Loucy (cell line): ENCODE measurements at regions not wholly inside any gene's neighbourhood (a gene's known extent, or its start where the extent isn't known, plus 50 kb on each side); places are given as distances from the start of the nearest gene placed in this dataset.

Experiments
- EZH2phosphoT487 ChIP-seq: fragments of 200-600 bp; IDR thresholded peaks from 2 replicates; pipeline ENCODE4 v1.6.1; 2018; ENCODE audit warnings: antibody characterized with exemption, mild to moderate bottlenecking, moderate library complexity, borderline replicate concordance
- TF ChIP-seq, protein P1 (sequence below): fragments of 200-600 bp; sonication (generic); conservative IDR thresholded peaks from 2 replicates; pipeline ENCODE4 v1.5.1; 2014; ENCODE audit warnings: mild to moderate bottlenecking, antibody characterized with exemption, low read length

DNA sequence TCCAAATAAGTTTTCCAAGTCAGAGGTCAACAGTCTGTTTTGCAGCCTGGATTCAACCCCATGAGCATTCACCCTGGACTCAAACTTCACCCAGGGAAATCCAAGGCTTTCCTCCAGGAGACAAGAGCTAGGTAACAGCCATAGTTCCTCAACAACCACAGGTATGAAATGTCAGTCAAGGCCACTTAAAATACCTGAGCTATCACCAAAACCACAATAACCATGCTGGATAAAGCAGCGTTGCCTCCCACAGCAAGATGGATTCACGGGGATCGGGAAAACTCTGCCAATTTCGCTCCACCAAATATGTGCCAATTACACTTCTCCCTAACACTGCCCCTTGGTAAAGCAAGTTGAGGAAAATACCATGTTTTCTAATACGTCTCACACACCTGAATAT, 444.1 kb upstream of the KLF6 start:
- TF ChIP-seq, protein P1, sequence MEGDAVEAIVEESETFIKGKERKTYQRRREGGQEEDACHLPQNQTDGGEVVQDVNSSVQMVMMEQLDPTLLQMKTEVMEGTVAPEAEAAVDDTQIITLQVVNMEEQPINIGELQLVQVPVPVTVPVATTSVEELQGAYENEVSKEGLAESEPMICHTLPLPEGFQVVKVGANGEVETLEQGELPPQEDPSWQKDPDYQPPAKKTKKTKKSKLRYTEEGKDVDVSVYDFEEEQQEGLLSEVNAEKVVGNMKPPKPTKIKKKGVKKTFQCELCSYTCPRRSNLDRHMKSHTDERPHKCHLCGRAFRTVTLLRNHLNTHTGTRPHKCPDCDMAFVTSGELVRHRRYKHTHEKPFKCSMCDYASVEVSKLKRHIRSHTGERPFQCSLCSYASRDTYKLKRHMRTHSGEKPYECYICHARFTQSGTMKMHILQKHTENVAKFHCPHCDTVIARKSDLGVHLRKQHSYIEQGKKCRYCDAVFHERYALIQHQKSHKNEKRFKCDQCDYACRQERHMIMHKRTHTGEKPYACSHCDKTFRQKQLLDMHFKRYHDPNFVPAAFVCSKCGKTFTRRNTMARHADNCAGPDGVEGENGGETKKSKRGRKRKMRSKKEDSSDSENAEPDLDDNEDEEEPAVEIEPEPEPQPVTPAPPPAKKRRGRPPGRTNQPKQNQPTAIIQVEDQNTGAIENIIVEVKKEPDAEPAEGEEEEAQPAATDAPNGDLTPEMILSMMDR: no peak
- TF ChIP-seq EZH2phosphoT487: no peak
